ENCODE measurements at regions not wholly inside any gene's neighbourhood (a gene's known extent, or its start where the extent isn't known, plus 50 kb on each side); places are given as distances from the start of the nearest gene placed in this dataset.

DNA sequence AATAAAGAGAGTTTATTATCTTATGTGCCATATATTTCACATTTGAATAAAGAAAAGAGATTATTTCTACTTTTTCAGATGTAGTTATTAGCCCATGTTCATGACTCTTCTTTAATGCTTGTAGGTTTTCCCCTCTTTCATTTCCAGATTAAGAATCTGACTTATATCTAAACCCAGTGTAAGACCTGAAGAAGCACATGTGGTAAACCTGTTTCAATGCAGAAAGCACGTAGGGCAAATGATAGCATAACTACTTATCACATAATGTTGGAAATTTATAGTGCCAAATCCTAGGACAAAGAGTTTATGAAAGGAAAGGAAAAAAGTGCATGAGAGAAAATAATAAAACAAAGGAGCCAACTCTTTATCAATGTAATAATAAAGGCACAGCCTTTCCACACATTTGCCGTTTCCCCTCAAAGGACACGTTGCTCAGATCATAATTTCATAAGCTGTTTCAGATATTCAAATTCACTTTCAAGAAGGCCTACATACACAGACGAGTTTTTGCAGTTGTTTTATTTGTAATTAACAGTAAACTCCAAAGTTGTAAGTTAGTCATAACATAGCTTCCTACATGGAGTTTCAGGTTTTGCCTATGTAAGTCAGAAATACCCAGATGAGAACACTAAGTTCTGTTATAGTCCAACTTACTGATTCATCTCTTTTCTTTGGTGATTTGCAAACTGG is 88.8 kb upstream of the MDFIC start:
- no peaks in the 10 kb centered on the region for H3K9me3 ChIP-seq
- H3K4me3 ChIP-seq, result no peak overlapping the region
- no peaks in the 10 kb centered on the region for H3K36me3 ChIP-seq
- TF ChIP-seq, protein P1, sequence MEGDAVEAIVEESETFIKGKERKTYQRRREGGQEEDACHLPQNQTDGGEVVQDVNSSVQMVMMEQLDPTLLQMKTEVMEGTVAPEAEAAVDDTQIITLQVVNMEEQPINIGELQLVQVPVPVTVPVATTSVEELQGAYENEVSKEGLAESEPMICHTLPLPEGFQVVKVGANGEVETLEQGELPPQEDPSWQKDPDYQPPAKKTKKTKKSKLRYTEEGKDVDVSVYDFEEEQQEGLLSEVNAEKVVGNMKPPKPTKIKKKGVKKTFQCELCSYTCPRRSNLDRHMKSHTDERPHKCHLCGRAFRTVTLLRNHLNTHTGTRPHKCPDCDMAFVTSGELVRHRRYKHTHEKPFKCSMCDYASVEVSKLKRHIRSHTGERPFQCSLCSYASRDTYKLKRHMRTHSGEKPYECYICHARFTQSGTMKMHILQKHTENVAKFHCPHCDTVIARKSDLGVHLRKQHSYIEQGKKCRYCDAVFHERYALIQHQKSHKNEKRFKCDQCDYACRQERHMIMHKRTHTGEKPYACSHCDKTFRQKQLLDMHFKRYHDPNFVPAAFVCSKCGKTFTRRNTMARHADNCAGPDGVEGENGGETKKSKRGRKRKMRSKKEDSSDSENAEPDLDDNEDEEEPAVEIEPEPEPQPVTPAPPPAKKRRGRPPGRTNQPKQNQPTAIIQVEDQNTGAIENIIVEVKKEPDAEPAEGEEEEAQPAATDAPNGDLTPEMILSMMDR (IDR thresholded peaks at IDR 0.05), result no peak
- TF ChIP-seq POLR2AphosphoS5 (IDR thresholded peaks at IDR 0.05; ENCODE audit: insufficient read depth in 1 of 2, low read depth in 1 of 2), result no peak
- TF ChIP-seq POLR2A (IDR thresholded peaks at IDR 0.05), result no peak
- DNase-seq (ENCODE audit: extremely low spot score in 2 of 2), result no peak
- no peaks in the 10 kb centered on the region for H3K27me3 ChIP-seq
- no peaks in the 10 kb centered on the region for H3K4me1 ChIP-seq
- intact Hi-C loops (cut with DNase I), result no loop called here
- no peak overlapping the region for H3K27ac ChIP-seq

DNA sequence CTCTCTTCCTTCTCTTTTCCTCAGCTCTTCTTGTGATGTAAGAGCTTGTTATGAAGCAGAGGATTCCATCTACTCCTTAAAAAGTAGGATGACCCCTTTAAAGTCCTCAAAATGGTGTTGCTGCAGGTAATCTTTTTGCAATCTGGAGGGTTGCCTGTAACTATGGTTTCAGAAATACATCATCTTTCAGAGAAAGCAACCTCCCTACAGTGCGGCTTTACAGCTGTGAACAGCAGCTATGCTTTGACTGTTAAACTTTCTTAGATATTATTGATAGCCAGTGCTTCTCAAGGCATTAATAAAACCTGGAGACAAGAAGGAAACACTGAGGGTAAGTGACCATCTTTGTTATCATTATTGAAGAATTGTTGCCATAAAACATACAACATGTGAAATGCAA is 86.6 kb upstream of the MDFIC start:
- intact Hi-C loops (cut with DNase I), result no loop called here
- H3K9me3 ChIP-seq, result no peaks in the 10 kb centered on the region
- H3K4me3 ChIP-seq, result no peak overlapping the region
- H3K36me3 ChIP-seq, result no peaks in the 10 kb centered on the region
- DNase-seq (ENCODE audit: extremely low spot score in 2 of 2), result no peak
- H3K27me3 ChIP-seq, result no peaks in the 10 kb centered on the region
- no peaks in the 10 kb centered on the region for H3K4me1 ChIP-seq
- H3K27ac ChIP-seq, result no peak overlapping the region
- TF ChIP-seq, protein P1 (IDR thresholded peaks at IDR 0.05), result no peak
- no peak for TF ChIP-seq POLR2AphosphoS5 (IDR thresholded peaks at IDR 0.05; ENCODE audit: insufficient read depth in 1 of 2, low read depth in 1 of 2)
- no peak for TF ChIP-seq POLR2A (IDR thresholded peaks at IDR 0.05)

DNA sequence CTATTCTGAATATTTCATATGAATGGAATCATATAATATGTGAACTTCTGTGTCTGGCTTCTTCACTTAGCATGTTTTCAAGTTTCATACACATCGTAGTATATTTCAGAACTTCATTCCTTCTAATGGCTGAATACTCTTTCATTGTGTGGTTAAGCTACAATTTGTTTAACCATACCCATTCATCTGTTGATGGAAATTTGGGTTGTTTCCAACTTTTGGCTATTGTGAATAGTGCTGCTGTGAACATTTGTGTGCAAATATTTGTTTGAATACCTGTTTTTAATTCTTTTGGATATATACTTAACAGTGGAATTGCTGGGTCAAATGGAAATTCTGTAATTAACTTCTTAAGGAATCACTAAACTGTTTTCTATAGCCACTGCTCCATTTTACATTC is 86.0 kb upstream of the MDFIC start:
- H3K27me3 ChIP-seq, result no peaks in the 10 kb centered on the region
- intact Hi-C loops (cut with DNase I), result no loop called here

DNA sequence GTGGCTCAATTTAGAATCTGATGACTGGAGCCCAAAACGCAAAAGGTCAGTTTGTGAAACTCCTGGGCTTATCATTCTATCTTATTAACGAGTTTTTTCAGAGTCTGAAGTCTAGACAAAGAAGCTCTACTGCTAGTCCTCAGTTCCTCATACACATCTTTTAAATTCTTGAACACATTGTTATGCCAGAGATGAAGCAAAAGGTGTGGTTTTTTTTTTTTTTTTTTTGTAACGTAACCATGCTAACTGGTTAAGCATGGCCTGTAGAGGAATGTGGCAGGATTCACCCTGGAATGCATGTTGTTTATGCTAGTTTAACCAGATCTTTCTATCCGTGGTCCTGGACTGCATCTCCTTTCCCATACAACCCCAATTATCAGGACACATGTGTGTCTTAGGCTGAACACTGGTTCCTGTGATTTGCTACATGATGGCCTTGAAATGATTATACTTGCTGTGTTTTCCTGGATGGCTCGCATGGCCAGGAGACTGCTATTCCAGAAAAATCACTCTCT is 79.3 kb upstream of the MDFIC start:
- H3K27ac ChIP-seq, result no peak overlapping the region
- no peak overlapping the region for H3K4me3 ChIP-seq
- H3K4me1 ChIP-seq, result no peaks in the 10 kb centered on the region
- intact Hi-C loops (cut with DNase I), result no loop called here
- H3K36me3 ChIP-seq, result no peaks in the 10 kb centered on the region
- TF ChIP-seq POLR2A (IDR thresholded peaks at IDR 0.05) (no peak), POLR2AphosphoS5 (IDR thresholded peaks at IDR 0.05; ENCODE audit: insufficient read depth in 1 of 2, low read depth in 1 of 2) (no peak)
- TF ChIP-seq, protein P1 (IDR thresholded peaks at IDR 0.05), result no peak
- H3K9me3 ChIP-seq, result no peaks in the 10 kb centered on the region
- no peak for DNase-seq (ENCODE audit: extremely low spot score in 2 of 2)
- H3K27me3 ChIP-seq, result no peaks in the 10 kb centered on the region

More for the DNA sequence above, 86.0 kb upstream of the MDFIC start:
- no peak for TF ChIP-seq POLR2A (IDR thresholded peaks at IDR 0.05)
- TF ChIP-seq POLR2AphosphoS5 (IDR thresholded peaks at IDR 0.05; ENCODE audit: insufficient read depth in 1 of 2, low read depth in 1 of 2), result no peak
- TF ChIP-seq, protein P1 (IDR thresholded peaks at IDR 0.05), result no peak
- Histone ChIP-seq H3K27ac (no peak overlapping the region), H3K9me3 (no peaks in the 10 kb centered on the region), H3K4me1 (no peaks in the 10 kb centered on the region), H3K36me3 (no peaks in the 10 kb centered on the region), H3K4me3 (no peak overlapping the region)
- DNase-seq (ENCODE audit: extremely low spot score in 2 of 2), result no peak

DNA sequence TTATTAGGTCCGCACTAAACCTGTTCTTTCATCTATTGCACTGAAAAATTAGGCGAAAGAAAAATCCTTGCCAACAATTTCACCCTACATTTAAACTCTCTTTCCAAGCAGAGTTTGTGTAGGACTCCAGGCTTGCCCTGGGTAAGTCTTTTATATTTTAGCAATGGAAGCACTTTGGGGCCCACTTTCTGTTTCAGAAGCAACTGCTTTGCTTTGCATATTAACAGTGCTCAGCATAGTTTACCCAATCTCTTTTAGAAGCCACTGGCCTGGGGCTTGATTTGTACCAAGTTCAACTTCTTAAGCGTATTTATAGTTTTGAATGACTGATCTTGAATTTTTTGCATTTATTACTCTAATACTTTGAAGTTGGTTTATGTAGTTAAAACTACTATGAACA is 78.8 kb upstream of the MDFIC start:
- H3K4me1 ChIP-seq, result no peaks in the 10 kb centered on the region
- H3K36me3 ChIP-seq, result no peaks in the 10 kb centered on the region
- H3K27ac ChIP-seq, result no peak overlapping the region
- DNase-seq (ENCODE audit: extremely low spot score in 2 of 2), result no peak
- no peak overlapping the region for H3K4me3 ChIP-seq
- no peaks in the 10 kb centered on the region for H3K27me3 ChIP-seq
- TF ChIP-seq, protein P1 (IDR thresholded peaks at IDR 0.05), result no peak
- TF ChIP-seq POLR2A (IDR thresholded peaks at IDR 0.05) (no peak), POLR2AphosphoS5 (IDR thresholded peaks at IDR 0.05; ENCODE audit: insufficient read depth in 1 of 2, low read depth in 1 of 2) (no peak)
- H3K9me3 ChIP-seq, result no peaks in the 10 kb centered on the region
- intact Hi-C loops (cut with DNase I), result no loop called here

All from vagina (tissue), 2 donors.